OCI-LY7 (cell line): ENCODE measurements at regions not wholly inside any gene's neighbourhood (a gene's known extent, or its start where the extent isn't known, plus 50 kb on each side); places are given as distances from the start of the nearest gene placed in this dataset.

Experiments
- CTCF ChIP-seq: fragments of 200-600 bp; sonication (generic); conservative IDR thresholded peaks from 2 replicates; pipeline ENCODE4 v1.5.1; 2014; ENCODE audit warnings: mild to moderate bottlenecking, antibody characterized with exemption, low read length, moderate library complexity, mixed read lengths
- EZH2phosphoT487 ChIP-seq: fragments of 200-600 bp; sonication (generic); IDR thresholded peaks from 2 replicates; pipeline ENCODE4 v1.6.1; 2018; ENCODE audit warnings: low read depth, borderline replicate concordance, mild to moderate bottlenecking, mixed run types, antibody characterized with exemption, low read length, moderate library complexity, mixed read lengths

- TF ChIP-seq CTCF (no peak), EZH2phosphoT487 (no peak)
Observed at GRCh38 chr11:30798547-30799236, 212.5 kb upstream of the MPPED2 start.
